Right lobe of liver (tissue), 4 donors: ENCODE measurements at regions not wholly inside any gene's neighbourhood (a gene's known extent, or its start where the extent isn't known, plus 50 kb on each side); places are given as distances from the start of the nearest gene placed in this dataset.

ENCODE experiments used
- CTCF ChIP-seq, 4 donors: fragments of 200-600 bp in 3 of 4; fragments of 450-650 bp in 1 of 4; IDR thresholded peaks; one replicate each; pipeline versions ENCODE4 v1.5.1 to v1.8.0; 2016 to 2022; ENCODE audit warnings: antibody characterized with exemption in 4 of 4, mild to moderate bottlenecking in 2 of 4
- POLR2A ChIP-seq: fragments of 450-650 bp; IDR thresholded peaks from one replicate; pipeline ENCODE4 v1.6.1; 2017; ENCODE audit warnings: antibody characterized with exemption, mild to moderate bottlenecking
- donor health status: DM: no; HTN: no; CAD: no.
- donor health status: DM: no; HTN: no; CAD: no.
- donor health status: DM: no; HTN: yes; CAD: no.

GRCh38 chr15:87099916-87100315, 1020.2 kb downstream of the AGBL1 start:
- no peak for TF ChIP-seq CTCF (IDR thresholded peaks at IDR 0.05)
- TF ChIP-seq POLR2A, result no peak
